Ectodermal cell (in vitro differentiated cells): ENCODE measurements at regions not wholly inside any gene's neighbourhood (a gene's known extent, or its start where the extent isn't known, plus 50 kb on each side); places are given as distances from the start of the nearest gene placed in this dataset.

Source experiments
- H3K27ac ChIP-seq: 2 replicates; pipeline ENCODE4 v1.7.0; 2013; ENCODE audit warnings: mild to moderate bottlenecking, low read depth, low read length; ENCODE audit not compliant: insufficient read depth, poor library complexity, severe bottlenecking
- H3K27me3 ChIP-seq: 2 replicates; pipeline ENCODE4 v1.7.0; 2013; ENCODE audit warnings: mild to moderate bottlenecking, low read length; ENCODE audit not compliant: insufficient read depth, control insufficient read depth, poor library complexity, severe bottlenecking
- H3K36me3 ChIP-seq: one replicate; pipeline ENCODE4 v1.7.0; 2013; ENCODE audit warnings: low read length; ENCODE audit not compliant: control insufficient read depth, insufficient read depth
- H3K4me1 ChIP-seq: one replicate; pipeline ENCODE4 v1.7.0; 2013; ENCODE audit warnings: low read length; ENCODE audit not compliant: control insufficient read depth, insufficient read depth
- H3K4me3 ChIP-seq: 2 replicates; pipeline ENCODE4 v1.7.0; 2013; ENCODE audit warnings: low read depth, low read length, control low read depth; ENCODE audit not compliant: insufficient read depth
- H3K9me3 ChIP-seq: 2 replicates; pipeline ENCODE4 v1.7.0; 2013; ENCODE audit warnings: mild to moderate bottlenecking, low read length, moderate library complexity; ENCODE audit not compliant: control insufficient read depth
- WGBS, 2 experiments: methylation state at CpG; one replicate each; pipeline ENCODE4 v1.1.7; 2013; ENCODE audit warnings: missing lambda C conversion rate in 2 of 2; 5-methylcytosine and 5-hydroxymethylcytosine counted together

GRCh38 chr17:56028837-56029236, 124.4 kb upstream of the ANKFN1 start:
- H3K27ac ChIP-seq, result no peak overlapping the region
- H3K4me1 ChIP-seq, result no peaks in the 10 kb centered on the region
- H3K27me3 ChIP-seq, result no peaks in the 10 kb centered on the region
- no peaks in the 10 kb centered on the region for H3K9me3 ChIP-seq
- 97% methylated on average over 3 of the region's 3 CpGs for WGBS, 2 experiments
- H3K4me3 ChIP-seq, result no peak overlapping the region
- H3K36me3 ChIP-seq, result no peaks in the 10 kb centered on the region

DNA sequence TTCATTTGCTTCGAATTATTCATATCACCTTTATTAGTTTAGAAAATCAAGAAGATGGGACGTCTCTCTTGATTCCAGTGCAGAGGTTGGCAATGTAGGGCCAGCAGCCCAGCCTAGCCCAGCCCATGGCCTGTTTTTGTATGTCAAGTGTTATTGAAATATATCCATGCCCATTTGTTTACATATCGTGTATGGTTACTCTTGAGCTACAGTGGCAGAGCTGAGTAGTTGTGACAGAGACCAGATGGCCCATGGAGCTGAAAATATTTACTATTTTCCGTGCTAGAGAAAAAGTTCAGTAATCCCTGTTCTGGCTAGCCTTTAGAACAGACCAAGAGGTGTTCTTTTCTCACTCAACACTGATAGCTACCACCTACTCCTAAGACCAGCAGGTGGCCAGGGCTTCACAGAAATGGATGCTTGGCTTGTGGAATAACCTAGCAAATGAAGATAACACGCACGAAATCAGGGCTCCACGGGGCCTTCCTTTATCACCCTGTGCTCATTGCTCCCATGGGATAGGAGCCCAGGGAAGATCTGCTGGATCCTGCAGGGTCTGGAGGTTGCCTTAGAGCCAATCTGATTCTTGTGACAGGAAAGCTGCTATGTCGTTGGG, 123.2 kb upstream of the ANKFN1 start:
- no peak overlapping the region for H3K27ac ChIP-seq
- H3K27me3 ChIP-seq, result no peaks in the 10 kb centered on the region
- no peaks in the 10 kb centered on the region for H3K36me3 ChIP-seq
- H3K9me3 ChIP-seq, result no peaks in the 10 kb centered on the region
- no peaks in the 10 kb centered on the region for H3K4me1 ChIP-seq
- 89 to 95% methylated on average over 8 of the region's 8 CpGs for WGBS, 2 experiments
- H3K4me3 ChIP-seq, result no peak overlapping the region

DNA sequence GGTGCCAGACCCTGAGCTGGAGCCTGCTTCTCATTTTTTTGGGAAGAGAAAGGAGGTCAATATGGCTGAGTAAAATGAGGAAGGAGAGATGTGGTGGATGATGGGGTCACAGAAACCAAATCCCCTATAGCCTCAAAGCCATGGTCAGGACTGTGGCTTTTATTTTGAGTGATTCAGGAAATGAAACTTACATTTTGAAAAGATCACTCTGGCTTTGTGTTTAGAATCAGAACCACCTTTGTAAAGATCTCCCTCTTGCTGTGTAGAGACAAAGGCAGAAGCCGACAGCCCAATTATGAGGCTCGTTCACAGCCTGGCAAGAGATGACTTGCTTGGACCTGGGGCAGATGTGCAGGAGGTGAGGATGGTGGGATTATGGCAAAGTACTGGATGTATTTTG, 121.6 kb upstream of the ANKFN1 start:
- Histone ChIP-seq H3K27me3 (no peaks in the 10 kb centered on the region), H3K4me1 (no peaks in the 10 kb centered on the region), H3K4me3 (no peak overlapping the region), H3K36me3 (no peaks in the 10 kb centered on the region), H3K27ac (no peak overlapping the region), H3K9me3 (no peaks in the 10 kb centered on the region)
- WGBS, 2 experiments, result 86 to 89% methylated on average over 2 of the region's 2 CpGs

DNA sequence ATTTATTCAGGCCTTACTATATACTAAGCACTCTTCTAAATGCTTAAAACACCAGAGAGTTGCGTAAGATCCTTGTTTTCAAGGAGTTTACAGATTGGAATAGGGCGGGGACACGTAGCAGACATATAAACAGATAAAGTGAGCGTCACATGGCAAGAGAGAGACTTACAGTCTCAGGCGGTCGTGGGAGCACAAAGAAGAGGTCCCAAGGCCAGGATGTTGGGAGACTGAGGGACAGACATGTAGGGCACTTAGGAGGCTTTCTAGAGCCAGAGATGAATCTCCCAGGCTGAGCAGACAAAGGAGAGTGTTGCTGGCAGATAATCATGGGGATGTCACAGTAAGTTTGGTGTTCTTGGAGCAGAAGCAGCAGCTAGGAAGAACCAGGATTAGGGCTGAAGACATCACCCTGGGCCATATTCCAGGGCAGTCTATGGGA, 119.1 kb upstream of the ANKFN1 start:
- WGBS, 2 experiments, result 94 to 96% methylated on average over 6 of the region's 6 CpGs
- no peak overlapping the region for H3K4me3 ChIP-seq
- H3K27me3 ChIP-seq, result no peaks in the 10 kb centered on the region
- no peaks in the 10 kb centered on the region for H3K4me1 ChIP-seq
- no peaks in the 10 kb centered on the region for H3K9me3 ChIP-seq
- no peak overlapping the region for H3K27ac ChIP-seq
- no peaks in the 10 kb centered on the region for H3K36me3 ChIP-seq

DNA sequence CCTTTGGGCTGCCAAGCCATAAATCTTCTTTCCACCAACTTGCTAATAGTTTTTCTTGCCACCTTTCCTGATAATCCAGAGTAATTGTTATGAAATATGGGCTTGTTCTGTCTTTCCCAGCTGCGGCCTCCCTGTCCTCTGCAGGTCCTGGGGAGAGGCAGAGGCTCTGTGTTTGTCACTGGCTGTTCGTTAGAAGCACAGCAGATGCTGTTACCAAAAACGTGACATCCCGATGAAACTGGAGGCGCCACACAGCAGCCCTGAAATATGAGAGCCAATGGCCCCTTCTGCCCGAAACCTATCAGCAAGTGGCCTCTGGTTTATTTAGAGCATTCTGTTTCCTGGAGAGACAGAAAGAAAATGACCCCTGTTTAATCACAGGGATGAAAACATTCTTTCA, 115.1 kb upstream of the ANKFN1 start:
- Histone ChIP-seq H3K27ac (no peak overlapping the region), H3K9me3 (no peaks in the 10 kb centered on the region), H3K4me1 (no peaks in the 10 kb centered on the region), H3K27me3 (no peaks in the 10 kb centered on the region), H3K36me3 (no peaks in the 10 kb centered on the region), H3K4me3 (no peak overlapping the region)
- 83 to 92% methylated on average over 6 of the region's 6 CpGs for WGBS, 2 experiments

DNA sequence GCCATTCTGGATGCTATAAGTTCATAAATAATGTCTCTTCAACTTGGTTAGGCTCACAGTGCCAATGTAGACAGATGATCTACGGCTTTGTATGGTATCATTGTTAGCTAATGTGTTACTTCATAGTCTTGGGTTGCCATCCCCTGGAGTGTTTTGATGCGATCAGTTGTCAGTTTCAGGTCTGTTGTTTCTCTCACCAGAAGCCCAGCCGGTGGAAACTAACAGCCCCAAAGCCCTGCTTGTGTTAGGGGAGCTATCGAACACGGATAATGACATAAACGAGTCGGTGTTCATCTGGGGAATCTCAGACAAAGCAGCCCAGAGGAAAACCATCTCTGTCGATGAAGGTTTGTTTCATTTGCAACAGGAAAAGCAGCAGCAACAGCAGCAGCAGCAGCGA, 107.4 kb upstream of the ANKFN1 start:
- WGBS, 2 experiments, result 76 to 78% methylated on average over 9 of the region's 9 CpGs
- Histone ChIP-seq H3K9me3 (no peaks in the 10 kb centered on the region), H3K36me3 (no peaks in the 10 kb centered on the region), H3K4me3 (no peak overlapping the region), H3K27me3 (no peaks in the 10 kb centered on the region), H3K27ac (no peak overlapping the region), H3K4me1 (peaks cover 4% of the 10 kb centered on the region)

GRCh38 chr17:56047331-56047730, 105.9 kb upstream of the ANKFN1 start:
- WGBS, 2 experiments, result 63 to 68% methylated on average over 5 of the region's 5 CpGs
- Histone ChIP-seq H3K27ac (no peak overlapping the region), H3K27me3 (no peaks in the 10 kb centered on the region), H3K4me3 (no peak overlapping the region), H3K4me1 (peaks cover 4% of the 10 kb centered on the region), H3K9me3 (no peaks in the 10 kb centered on the region), H3K36me3 (no peaks in the 10 kb centered on the region)

- Histone ChIP-seq H3K4me1 (no peaks in the 10 kb centered on the region), H3K36me3 (no peaks in the 10 kb centered on the region), H3K9me3 (no peaks in the 10 kb centered on the region), H3K4me3 (no peak overlapping the region), H3K27ac (no peak overlapping the region), H3K27me3 (no peaks in the 10 kb centered on the region)
- WGBS, 2 experiments, result 80 to 93% methylated on average over 2 to 3 of the region's 3 CpGs
Measured at GRCh38 chr17:56057869-56058268, 95.4 kb upstream of the ANKFN1 start.

DNA sequence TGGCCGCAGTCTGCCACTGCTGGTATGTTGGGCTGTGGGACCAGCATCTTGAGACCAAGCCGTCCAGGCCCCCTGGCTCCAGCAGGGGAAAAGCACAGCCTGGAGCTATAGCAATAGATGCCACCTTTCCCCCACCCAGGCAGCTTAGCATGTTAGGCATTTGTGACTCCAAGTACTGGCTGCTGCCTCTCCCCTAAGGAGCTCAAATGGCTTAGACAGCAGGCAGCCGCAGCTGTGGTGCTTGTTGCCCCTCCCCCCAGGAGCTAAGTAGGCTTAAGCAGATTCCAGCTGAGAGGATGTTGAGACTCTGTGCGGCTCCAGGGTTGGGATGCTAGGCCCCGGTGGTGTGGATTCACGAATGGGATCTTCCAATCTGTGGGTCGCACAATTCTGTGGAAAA, 88.8 kb upstream of the ANKFN1 start:
- no peaks in the 10 kb centered on the region for H3K9me3 ChIP-seq
- no peak overlapping the region for H3K4me3 ChIP-seq
- H3K27ac ChIP-seq, result no peak overlapping the region
- H3K36me3 ChIP-seq, result no peaks in the 10 kb centered on the region
- 64 to 69% methylated on average over 7 of the region's 7 CpGs for WGBS, 2 experiments
- H3K27me3 ChIP-seq, result no peaks in the 10 kb centered on the region
- no peaks in the 10 kb centered on the region for H3K4me1 ChIP-seq

DNA sequence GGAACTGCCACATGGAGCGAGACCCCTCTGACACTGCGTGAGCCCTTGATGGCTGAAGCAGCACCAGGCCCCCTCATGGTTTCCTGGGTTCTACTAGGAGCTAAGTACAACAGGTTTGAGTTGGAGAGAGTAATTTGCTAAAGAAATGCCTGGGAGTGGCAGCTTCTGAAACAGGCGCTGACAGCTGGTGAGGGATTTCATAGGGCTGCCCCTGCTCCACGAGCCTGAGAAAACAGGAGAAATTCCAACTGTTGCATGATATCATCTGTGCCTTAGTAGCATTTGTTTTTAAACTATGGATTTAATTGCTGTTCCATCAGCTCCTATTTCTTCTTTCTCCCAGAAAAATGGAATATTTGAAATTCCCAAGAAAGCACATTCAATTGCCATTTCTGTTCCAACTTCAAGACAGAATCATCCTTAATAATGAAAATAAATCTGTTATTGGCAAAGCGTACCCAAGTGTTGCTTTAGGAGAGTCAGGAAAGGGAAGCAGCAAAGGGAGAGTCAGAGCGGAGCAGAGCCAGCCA, 78.8 kb upstream of the ANKFN1 start:
- H3K27me3 ChIP-seq, result no peaks in the 10 kb centered on the region
- no peaks in the 10 kb centered on the region for H3K9me3 ChIP-seq
- no peak overlapping the region for H3K4me3 ChIP-seq
- no peaks in the 10 kb centered on the region for H3K4me1 ChIP-seq
- no peaks in the 10 kb centered on the region for H3K36me3 ChIP-seq
- WGBS, 2 experiments, result 91 to 95% methylated on average over 6 of the region's 6 CpGs
- no peak overlapping the region for H3K27ac ChIP-seq

- no peaks in the 10 kb centered on the region for H3K4me1 ChIP-seq
- H3K9me3 ChIP-seq, result no peaks in the 10 kb centered on the region
- H3K27me3 ChIP-seq, result no peaks in the 10 kb centered on the region
- no peak overlapping the region for H3K4me3 ChIP-seq
- H3K36me3 ChIP-seq, result no peaks in the 10 kb centered on the region
- no peak overlapping the region for H3K27ac ChIP-seq
Measured at GRCh38 chr17:56076980-56077379, 76.3 kb upstream of the ANKFN1 start.
